Suprapubic skin (tissue), 4 donors: ENCODE measurements at regions not wholly inside any gene's neighbourhood (a gene's known extent, or its start where the extent isn't known, plus 50 kb on each side); places are given as distances from the start of the nearest gene placed in this dataset.

Experiments
- DNase-seq, 2 donors: peaks; one replicate each; pipeline ENCODE4 v3.0.0-alpha.2; 2019; ENCODE audit warnings: low spot score in 2 of 2
- H3K27ac ChIP-seq: fragments of 200-600 bp; sonication (generic); one replicate; pipeline ENCODE4 v1.5.1; 2019
- H3K27me3 ChIP-seq: fragments of 200-600 bp; sonication (generic); one replicate; pipeline ENCODE4 v1.5.1; 2019
- H3K36me3 ChIP-seq: fragments of 200-600 bp; sonication (generic); one replicate; pipeline ENCODE4 v1.5.1; 2019
- H3K4me1 ChIP-seq: fragments of 200-600 bp; sonication (generic); one replicate; pipeline ENCODE4 v1.5.1; 2019
- H3K4me3 ChIP-seq: fragments of 200-600 bp; sonication (generic); one replicate; pipeline ENCODE4 v1.5.1; 2019; ENCODE audit warnings: mild to moderate bottlenecking
- H3K9me3 ChIP-seq: fragments of 200-600 bp; sonication (generic); one replicate; pipeline ENCODE4 v1.5.1; 2019
- EP300 ChIP-seq: sonication (generic); formaldehyde crosslinking; IDR thresholded peaks from one replicate; pipeline ENCODE4 v1.6.1; 2017; ENCODE audit warnings: antibody characterized with exemption
- POLR2A ChIP-seq, 2 donors: fragments of 450-650 bp; IDR thresholded peaks; one replicate each; pipeline ENCODE4 v1.6.1; 2017; ENCODE audit warnings: antibody characterized with exemption in 2 of 2, mild to moderate bottlenecking in 2 of 2, moderate library complexity in 2 of 2
- POLR2AphosphoS5 ChIP-seq, 3 donors: sonication (generic); formaldehyde crosslinking; IDR thresholded peaks; one replicate each; pipeline ENCODE4 v1.6.1; 2017; ENCODE audit warnings: antibody characterized with exemption in 3 of 3
- WGBS: methylation state at CpG from one replicate; pipeline ENCODE4 v1.1.5; 2018; 5-methylcytosine and 5-hydroxymethylcytosine counted together
- TF ChIP-seq, protein P1 (sequence below), 2 donors: fragments of 200-600 bp in 1 of 2; fragments of 450-650 bp in 1 of 2; sonication (generic) in 1 of 2; IDR thresholded peaks; one replicate each; pipeline ENCODE4 v1.5.1; 2016 to 2019; ENCODE audit warnings: antibody characterized with exemption in 2 of 2, mild to moderate bottlenecking in 1 of 2, moderate library complexity in 1 of 2

DNA sequence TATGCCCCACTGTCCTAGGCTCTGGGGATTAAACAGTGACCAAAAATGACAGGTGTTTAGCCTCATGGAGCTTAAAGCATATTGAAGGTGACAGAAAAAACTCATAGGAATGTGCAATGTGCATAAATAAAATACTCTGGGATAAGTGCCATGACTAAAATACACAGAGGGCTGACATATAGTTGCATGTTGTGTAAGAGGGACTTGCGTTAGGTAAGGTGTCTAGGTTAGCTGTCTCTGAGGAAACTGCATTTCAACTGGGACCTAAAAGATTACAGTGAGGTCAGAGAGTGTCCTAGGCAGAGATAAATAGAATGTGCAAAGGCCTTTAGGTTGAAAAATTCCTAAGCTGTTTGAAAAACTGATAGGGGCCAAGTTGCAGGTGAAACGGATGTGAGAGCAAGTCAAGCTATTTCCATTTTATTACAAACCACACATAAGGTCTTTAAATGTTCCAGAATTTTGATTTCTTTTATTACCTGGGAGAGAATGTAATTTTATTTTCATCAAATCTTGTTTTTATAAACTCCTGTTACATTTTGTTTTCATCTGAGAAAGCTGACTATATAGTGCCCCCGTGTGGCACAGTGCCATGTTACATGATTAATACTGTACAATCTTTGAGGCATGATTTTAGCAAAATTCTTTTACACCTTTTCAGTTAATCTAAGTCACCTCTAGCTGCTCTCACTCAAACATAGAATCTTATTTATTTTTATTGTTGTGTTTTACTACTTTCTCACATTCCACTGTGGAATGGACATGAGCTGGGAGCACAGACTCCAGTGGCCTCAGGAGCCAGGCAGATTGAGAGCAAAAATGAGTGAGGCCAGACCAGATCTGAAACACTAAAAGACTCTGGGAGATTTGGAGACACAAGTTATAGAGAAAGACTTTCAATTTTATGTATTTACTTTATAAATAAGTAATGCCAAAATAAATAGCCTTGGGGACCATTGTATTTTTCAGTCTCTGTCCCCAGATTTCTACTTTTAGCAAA is 259.6 kb upstream of the ZNF717 start:
- no peak for TF ChIP-seq EP300
- DNase-seq = no peak
- Histone ChIP-seq H3K36me3 (no peaks in the 10 kb centered on the region), H3K4me1 (no peaks in the 10 kb centered on the region), H3K9me3 (no peaks in the 10 kb centered on the region), H3K4me3 (no peak overlapping the region), H3K27ac (no peak overlapping the region), H3K27me3 (no peaks in the 10 kb centered on the region)
- 50% methylated on average over 3 of the region's 3 CpGs for WGBS

DNA sequence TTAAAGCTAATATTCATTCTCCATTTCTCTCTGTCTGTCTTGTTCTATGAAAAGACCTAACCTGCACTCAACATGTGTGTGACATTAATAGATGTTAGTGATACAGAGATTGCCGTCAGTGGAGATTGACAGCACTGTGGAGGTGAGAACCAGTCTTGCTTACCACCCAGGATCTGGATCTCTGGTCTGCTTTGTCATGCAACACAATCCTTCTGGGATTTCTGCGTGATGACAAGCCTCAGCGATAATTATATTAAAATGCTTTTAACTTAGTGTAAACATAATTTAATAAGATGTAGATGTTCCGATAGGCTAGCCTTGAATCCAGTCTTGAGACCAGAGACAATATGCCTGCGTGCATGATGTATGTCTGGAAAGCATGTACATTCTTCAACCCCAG is 262.0 kb upstream of the ZNF717 start:
- TF ChIP-seq POLR2AphosphoS5 (IDR thresholded peaks at IDR 0.05) (no peak), POLR2A (IDR thresholded peaks at IDR 0.05) (no peak), EP300 (no peak)
- TF ChIP-seq, protein P1, sequence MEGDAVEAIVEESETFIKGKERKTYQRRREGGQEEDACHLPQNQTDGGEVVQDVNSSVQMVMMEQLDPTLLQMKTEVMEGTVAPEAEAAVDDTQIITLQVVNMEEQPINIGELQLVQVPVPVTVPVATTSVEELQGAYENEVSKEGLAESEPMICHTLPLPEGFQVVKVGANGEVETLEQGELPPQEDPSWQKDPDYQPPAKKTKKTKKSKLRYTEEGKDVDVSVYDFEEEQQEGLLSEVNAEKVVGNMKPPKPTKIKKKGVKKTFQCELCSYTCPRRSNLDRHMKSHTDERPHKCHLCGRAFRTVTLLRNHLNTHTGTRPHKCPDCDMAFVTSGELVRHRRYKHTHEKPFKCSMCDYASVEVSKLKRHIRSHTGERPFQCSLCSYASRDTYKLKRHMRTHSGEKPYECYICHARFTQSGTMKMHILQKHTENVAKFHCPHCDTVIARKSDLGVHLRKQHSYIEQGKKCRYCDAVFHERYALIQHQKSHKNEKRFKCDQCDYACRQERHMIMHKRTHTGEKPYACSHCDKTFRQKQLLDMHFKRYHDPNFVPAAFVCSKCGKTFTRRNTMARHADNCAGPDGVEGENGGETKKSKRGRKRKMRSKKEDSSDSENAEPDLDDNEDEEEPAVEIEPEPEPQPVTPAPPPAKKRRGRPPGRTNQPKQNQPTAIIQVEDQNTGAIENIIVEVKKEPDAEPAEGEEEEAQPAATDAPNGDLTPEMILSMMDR (IDR thresholded peaks at IDR 0.05) = no peak
- Histone ChIP-seq H3K27ac (no peak overlapping the region), H3K9me3 (no peaks in the 10 kb centered on the region), H3K27me3 (no peaks in the 10 kb centered on the region), H3K4me1 (no peaks in the 10 kb centered on the region), H3K4me3 (no peak overlapping the region), H3K36me3 (no peaks in the 10 kb centered on the region)
- DNase-seq = no peak
- 93% methylated on average over 5 of the region's 5 CpGs for WGBS

DNA sequence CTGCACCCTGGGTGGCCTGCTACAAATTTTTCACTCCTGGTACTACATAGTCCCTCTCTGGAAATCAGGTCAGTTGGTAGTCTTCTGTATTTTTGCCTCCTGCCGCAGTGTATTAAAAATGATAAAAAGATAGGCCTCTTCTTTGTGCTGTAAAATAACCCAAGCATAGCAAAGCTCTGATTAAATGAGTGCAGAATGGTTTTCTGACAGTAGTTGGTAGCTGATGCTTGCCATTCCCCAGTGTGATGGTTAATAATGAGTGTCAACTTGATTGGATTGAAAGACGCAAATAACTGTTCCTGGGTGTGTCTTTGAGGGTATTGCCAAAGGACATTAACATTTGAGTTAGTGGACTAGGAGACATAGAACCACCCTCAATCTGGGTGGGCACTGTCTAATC is 264.4 kb upstream of the ZNF717 start:
- Histone ChIP-seq H3K4me1 (no peaks in the 10 kb centered on the region), H3K27ac (no peak overlapping the region), H3K4me3 (no peak overlapping the region), H3K36me3 (no peaks in the 10 kb centered on the region), H3K9me3 (no peaks in the 10 kb centered on the region), H3K27me3 (no peaks in the 10 kb centered on the region)
- WGBS = 79% methylated on average over 2 of the region's 2 CpGs
- TF ChIP-seq POLR2A (IDR thresholded peaks at IDR 0.05) (no peak), EP300 (no peak), POLR2AphosphoS5 (IDR thresholded peaks at IDR 0.05) (no peak)
- TF ChIP-seq, protein P1 (IDR thresholded peaks at IDR 0.05) = no peak
- no peak for DNase-seq

DNA sequence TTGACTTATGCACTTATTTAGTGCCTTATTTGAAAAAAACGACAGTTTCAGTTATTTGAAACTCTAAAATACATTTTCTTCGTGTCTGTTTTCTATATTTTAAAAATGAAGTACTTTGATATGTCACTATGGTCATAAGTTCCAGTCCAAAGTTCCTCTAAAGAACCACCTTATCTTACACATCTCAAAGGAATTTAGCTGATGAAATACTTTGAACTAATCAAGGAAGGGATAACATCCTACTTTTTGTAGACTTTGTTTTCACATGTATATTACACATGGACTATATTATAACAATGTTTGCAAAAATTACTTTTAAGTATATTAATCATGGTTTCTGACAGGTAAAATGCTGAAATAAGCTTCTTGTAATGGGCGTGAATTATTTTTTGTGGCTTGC is 265.8 kb upstream of the ZNF717 start:
- Histone ChIP-seq H3K27ac (no peak overlapping the region), H3K4me3 (no peak overlapping the region), H3K36me3 (no peaks in the 10 kb centered on the region), H3K9me3 (no peaks in the 10 kb centered on the region), H3K27me3 (no peaks in the 10 kb centered on the region), H3K4me1 (no peaks in the 10 kb centered on the region)
- TF ChIP-seq POLR2A (IDR thresholded peaks at IDR 0.05) = no peak
- TF ChIP-seq, protein P1 (IDR thresholded peaks at IDR 0.05) = no peak
- TF ChIP-seq EP300 = no peak
- no peak for TF ChIP-seq POLR2AphosphoS5 (IDR thresholded peaks at IDR 0.05)
- no peak for DNase-seq
- WGBS = 73% methylated on average over 3 of the region's 3 CpGs

DNA sequence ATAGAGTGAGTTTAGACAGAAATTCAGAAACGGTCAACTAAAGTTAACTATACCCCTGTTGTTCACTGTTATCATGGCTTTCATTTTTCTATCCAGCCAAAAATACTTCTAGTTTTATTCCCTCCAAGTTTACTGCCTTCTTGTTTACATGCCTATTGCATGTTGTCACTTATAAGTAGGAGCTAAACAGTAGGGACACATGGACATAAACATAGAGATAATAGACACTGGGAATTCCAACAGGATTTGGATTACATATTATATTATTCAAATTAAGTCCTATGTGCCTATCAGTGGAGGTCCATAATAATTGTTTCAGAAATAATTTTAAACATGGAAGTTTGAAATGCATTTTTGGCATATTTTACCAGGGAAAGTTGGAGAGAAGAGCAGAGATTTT is 269.1 kb upstream of the ZNF717 start:
- H3K9me3 ChIP-seq = no peaks in the 10 kb centered on the region
- H3K4me1 ChIP-seq = no peaks in the 10 kb centered on the region
- no peak overlapping the region for H3K27ac ChIP-seq
- H3K36me3 ChIP-seq = no peaks in the 10 kb centered on the region
- WGBS = 80% methylated on average over 1 of the region's 1 CpG
- TF ChIP-seq POLR2A (IDR thresholded peaks at IDR 0.05) = no peak
- no peak for TF ChIP-seq EP300
- TF ChIP-seq, protein P1 (IDR thresholded peaks at IDR 0.05) = no peak
- DNase-seq = no peak
- no peaks in the 10 kb centered on the region for H3K27me3 ChIP-seq
- no peak overlapping the region for H3K4me3 ChIP-seq
